ENCODE measurements at regions not wholly inside any gene's neighbourhood (a gene's known extent, or its start where the extent isn't known, plus 50 kb on each side); places are given as distances from the start of the nearest gene placed in this dataset.
A peak's percentile ranks its signal among the peaks of the same experiment; 100 is the strongest.

- no peak overlapping the region for H3K27ac ChIP-seq (ENCODE audit: low read length)
- no peaks in the 10 kb centered on the region for H3K9me3 ChIP-seq (ENCODE audit: insufficient read depth, low read length, severe bottlenecking)
- DNase-seq (no peak), ATAC-seq (ENCODE audit: insufficient read depth, low read depth) (no peak)
- H2AFZ ChIP-seq (ENCODE audit: low read depth, low read length): no peak overlapping the region
- no peaks in the 10 kb centered on the region for H3K36me3 ChIP-seq (ENCODE audit: insufficient read depth, low read length)
- H3K9ac ChIP-seq (ENCODE audit: low read depth, low read length): no peak overlapping the region
- no peaks in the 10 kb centered on the region for H4K20me1 ChIP-seq (ENCODE audit: insufficient read depth, low read length)
- no peaks in the 10 kb centered on the region for H3K79me2 ChIP-seq (ENCODE audit: insufficient read depth, low read length)
- no peaks in the 10 kb centered on the region for H3K27me3 ChIP-seq (ENCODE audit: insufficient read depth, low read length, poor library complexity)
- H3K4me3 ChIP-seq (ENCODE audit: low read depth in 1 of 2, low read length in 2 of 2): no peak overlapping the region
- H3K4me1 ChIP-seq (ENCODE audit: insufficient read depth, low read length): no peaks in the 10 kb centered on the region
- H3K4me2 ChIP-seq (ENCODE audit: insufficient read depth, low read length): no peak overlapping the region
- TF ChIP-seq EZH2 (IDR thresholded peaks at IDR 0.05; ENCODE audit: borderline replicate concordance, low read depth, low read length, severe bottlenecking): no peak
- TF ChIP-seq, protein P1, sequence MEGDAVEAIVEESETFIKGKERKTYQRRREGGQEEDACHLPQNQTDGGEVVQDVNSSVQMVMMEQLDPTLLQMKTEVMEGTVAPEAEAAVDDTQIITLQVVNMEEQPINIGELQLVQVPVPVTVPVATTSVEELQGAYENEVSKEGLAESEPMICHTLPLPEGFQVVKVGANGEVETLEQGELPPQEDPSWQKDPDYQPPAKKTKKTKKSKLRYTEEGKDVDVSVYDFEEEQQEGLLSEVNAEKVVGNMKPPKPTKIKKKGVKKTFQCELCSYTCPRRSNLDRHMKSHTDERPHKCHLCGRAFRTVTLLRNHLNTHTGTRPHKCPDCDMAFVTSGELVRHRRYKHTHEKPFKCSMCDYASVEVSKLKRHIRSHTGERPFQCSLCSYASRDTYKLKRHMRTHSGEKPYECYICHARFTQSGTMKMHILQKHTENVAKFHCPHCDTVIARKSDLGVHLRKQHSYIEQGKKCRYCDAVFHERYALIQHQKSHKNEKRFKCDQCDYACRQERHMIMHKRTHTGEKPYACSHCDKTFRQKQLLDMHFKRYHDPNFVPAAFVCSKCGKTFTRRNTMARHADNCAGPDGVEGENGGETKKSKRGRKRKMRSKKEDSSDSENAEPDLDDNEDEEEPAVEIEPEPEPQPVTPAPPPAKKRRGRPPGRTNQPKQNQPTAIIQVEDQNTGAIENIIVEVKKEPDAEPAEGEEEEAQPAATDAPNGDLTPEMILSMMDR (IDR thresholded peaks at IDR 0.05; ENCODE audit: borderline replicate concordance, extremely low read depth, low read length, poor library complexity, severe bottlenecking): no peak
Measured at GRCh38 chr3:106018929-106019550, 150.2 kb upstream of the CBLB start.

GRCh38 chr3:106022913-106023312, 154.1 kb upstream of the CBLB start:
- DNase-seq: no peak
- no peak for ATAC-seq (ENCODE audit: insufficient read depth, low read depth)
- Histone ChIP-seq H3K9me3 (ENCODE audit: insufficient read depth, low read length, severe bottlenecking) (no peaks in the 10 kb centered on the region), H4K20me1 (ENCODE audit: insufficient read depth, low read length) (no peaks in the 10 kb centered on the region), H3K9ac (ENCODE audit: low read depth, low read length) (no peak overlapping the region), H3K4me3 (ENCODE audit: low read depth in 1 of 2, low read length in 2 of 2) (no peak overlapping the region), H3K4me2 (ENCODE audit: insufficient read depth, low read length) (no peak overlapping the region), H3K4me1 (ENCODE audit: insufficient read depth, low read length) (no peaks in the 10 kb centered on the region), H3K27me3 (ENCODE audit: insufficient read depth, low read length, poor library complexity) (no peaks in the 10 kb centered on the region), H2AFZ (ENCODE audit: low read depth, low read length) (no peak overlapping the region), H3K27ac (ENCODE audit: low read length) (no peak overlapping the region), H3K79me2 (ENCODE audit: insufficient read depth, low read length) (no peaks in the 10 kb centered on the region), H3K36me3 (ENCODE audit: insufficient read depth, low read length) (no peaks in the 10 kb centered on the region)
- TF ChIP-seq, protein P1 (IDR thresholded peaks at IDR 0.05; ENCODE audit: borderline replicate concordance, extremely low read depth, low read length, poor library complexity, severe bottlenecking): no peak
- no peak for TF ChIP-seq EZH2 (IDR thresholded peaks at IDR 0.05; ENCODE audit: borderline replicate concordance, low read depth, low read length, severe bottlenecking)

GRCh38 chr3:106025151-106025722, 156.4 kb upstream of the CBLB start:
- no peaks in the 10 kb centered on the region for H3K79me2 ChIP-seq (ENCODE audit: insufficient read depth, low read length)
- H3K4me3 ChIP-seq (ENCODE audit: low read depth in 1 of 2, low read length in 2 of 2): no peak overlapping the region
- no peak overlapping the region for H3K9ac ChIP-seq (ENCODE audit: low read depth, low read length)
- H3K4me2 ChIP-seq (ENCODE audit: insufficient read depth, low read length): no peak overlapping the region
- TF ChIP-seq, protein P1 (IDR thresholded peaks at IDR 0.05; ENCODE audit: borderline replicate concordance, extremely low read depth, low read length, poor library complexity, severe bottlenecking): no peak
- no peak for TF ChIP-seq EZH2 (IDR thresholded peaks at IDR 0.05; ENCODE audit: borderline replicate concordance, low read depth, low read length, severe bottlenecking)
- no peaks in the 10 kb centered on the region for H3K27me3 ChIP-seq (ENCODE audit: insufficient read depth, low read length, poor library complexity)
- peak overlapping the region; percentile 42; the same call in 1 of the 2 replicates for H2AFZ ChIP-seq (ENCODE audit: low read depth, low read length)
- H4K20me1 ChIP-seq (ENCODE audit: insufficient read depth, low read length): no peaks in the 10 kb centered on the region
- no peak overlapping the region for H3K27ac ChIP-seq (ENCODE audit: low read length)
- no peaks in the 10 kb centered on the region for H3K4me1 ChIP-seq (ENCODE audit: insufficient read depth, low read length)
- no peaks in the 10 kb centered on the region for H3K9me3 ChIP-seq (ENCODE audit: insufficient read depth, low read length, severe bottlenecking)
- H3K36me3 ChIP-seq (ENCODE audit: insufficient read depth, low read length): no peaks in the 10 kb centered on the region
- no peak for DNase-seq
- ATAC-seq (ENCODE audit: insufficient read depth, low read depth): no peak
